WTC11 (cell line): ENCODE measurements at regions not wholly inside any gene's neighbourhood (a gene's known extent, or its start where the extent isn't known, plus 50 kb on each side); places are given as distances from the start of the nearest gene placed in this dataset.

ENCODE experiments used
- ATAC-seq: fragments of 200-7000 bp; cut with Tn5 transposase; 2 replicates; pipeline ENCODE4 v1.10.0; 2021; ENCODE audit warnings: mild to moderate bottlenecking, moderate library complexity
- CTCF ChIA-PET: fragments of 300-600 bp; sonication (Branson Sonifier 250); formaldehyde crosslinking; loops from one replicate; lab custom pipeline; 2021; ENCODE audit warnings: antibody characterized with exemption; lab: Charles Lee
- POLR2A ChIA-PET: fragments of 350-600 bp; sonication (Branson Sonifier 250); formaldehyde crosslinking; loops from one replicate; lab custom pipeline; 2021; ENCODE audit warnings: antibody characterized with exemption; lab: Charles Lee
- DNase-seq: peaks from one replicate; pipeline ENCODE4 v3.0.0; 2021; ENCODE audit warnings: low spot score
- H3K27ac Mint-ChIP-seq: 2 replicates; pipeline ENCODE4 v1.8.0; 2021; ENCODE audit warnings: mixed read lengths
- H3K27me3 Mint-ChIP-seq: 2 replicates; pipeline ENCODE4 v1.8.0; 2021; ENCODE audit warnings: low read depth, mild to moderate bottlenecking, moderate library complexity, mixed read lengths
- H3K36me3 Mint-ChIP-seq: 2 replicates; pipeline ENCODE4 v1.8.0; 2021; ENCODE audit warnings: mixed read lengths
- H3K4me1 Mint-ChIP-seq: 2 replicates; pipeline ENCODE4 v1.8.0; 2022; ENCODE audit warnings: mixed read lengths
- H3K4me3 Mint-ChIP-seq: 2 replicates; pipeline ENCODE4 v1.8.0; 2021; ENCODE audit warnings: mild to moderate bottlenecking, moderate library complexity, mixed read lengths
- H3K9me3 Mint-ChIP-seq: 2 replicates; pipeline ENCODE4 v1.8.0; 2021; ENCODE audit warnings: mixed read lengths
- CBFB ChIP-seq: sonication (generic); formaldehyde crosslinking; IDR thresholded peaks from 2 replicates; pipeline ENCODE4 v1.8.1; 2022; ENCODE audit warnings: mild to moderate bottlenecking, low read depth, missing genetic modification reagents
- ELF4 ChIP-seq: sonication (generic); formaldehyde crosslinking; IDR thresholded peaks from 2 replicates; pipeline ENCODE4 v1.8.1; 2022; ENCODE audit warnings: low read depth, mild to moderate bottlenecking, moderate library complexity, missing genetic modification reagents
- GTF2I ChIP-seq: fragments of 250-450 bp; sonication (Bioruptor Pico); conservative IDR thresholded peaks from 2 replicates; pipeline ENCODE4 v1.4.0; 2021; ENCODE audit warnings: mild to moderate bottlenecking
- IRF2 ChIP-seq: sonication (generic); formaldehyde crosslinking; IDR thresholded peaks from 2 replicates; pipeline ENCODE4 v1.8.0; 2022; ENCODE audit warnings: low read depth, missing genetic modification reagents, borderline replicate concordance
- MAX ChIP-seq: sonication (generic); formaldehyde crosslinking; IDR thresholded peaks from 2 replicates; pipeline ENCODE4 v1.8.0; 2022; ENCODE audit warnings: mild to moderate bottlenecking, missing genetic modification reagents
- MYBL2 ChIP-seq: sonication (generic); formaldehyde crosslinking; IDR thresholded peaks from 2 replicates; pipeline ENCODE4 v1.8.1; 2023; ENCODE audit warnings: mild to moderate bottlenecking, moderate library complexity, missing genetic modification reagents
- NFATC4 ChIP-seq: fragments of 250-450 bp; sonication (Bioruptor Pico); IDR thresholded peaks from 2 replicates; pipeline ENCODE4 v1.9.0; 2021; ENCODE audit warnings: mild to moderate bottlenecking
- NFE2L1 ChIP-seq: sonication (generic); formaldehyde crosslinking; IDR thresholded peaks from 2 replicates; pipeline ENCODE4 v1.8.1; 2023; ENCODE audit warnings: missing genetic modification reagents
- OVOL2 ChIP-seq: fragments of 250-450 bp; sonication (Bioruptor Pico); IDR thresholded peaks from 2 replicates; pipeline ENCODE4 v1.9.0; 2021; ENCODE audit warnings: mild to moderate bottlenecking, borderline replicate concordance
- SMAD3 ChIP-seq: sonication (generic); formaldehyde crosslinking; IDR thresholded peaks from 2 replicates; pipeline ENCODE4 v1.8.0; 2022; ENCODE audit warnings: missing genetic modification reagents, mild to moderate bottlenecking, borderline replicate concordance
- SMAD4 ChIP-seq: sonication (generic); formaldehyde crosslinking; IDR thresholded peaks from 2 replicates; pipeline ENCODE4 v1.8.0; 2022; ENCODE audit warnings: mild to moderate bottlenecking, missing genetic modification reagents
- TCF7 ChIP-seq: sonication (generic); formaldehyde crosslinking; IDR thresholded peaks from 2 replicates; pipeline ENCODE4 v1.8.0; 2022; ENCODE audit warnings: mild to moderate bottlenecking, low read depth, missing genetic modification reagents, moderate library complexity
- ZNF232 ChIP-seq: sonication (generic); formaldehyde crosslinking; IDR thresholded peaks from 2 replicates; pipeline ENCODE4 v1.8.0; 2022; ENCODE audit warnings: mild to moderate bottlenecking, missing genetic modification reagents
- ZNF396 ChIP-seq: fragments of 250-450 bp; sonication (Bioruptor Pico); IDR thresholded peaks from 2 replicates; pipeline ENCODE4 v1.8.0; 2021; ENCODE audit warnings: mild to moderate bottlenecking, moderate library complexity, borderline replicate concordance
- ZNF671 ChIP-seq: fragments of 250-450 bp; sonication (Bioruptor Pico); IDR thresholded peaks from 2 replicates; pipeline ENCODE4 v1.8.0; 2021; ENCODE audit warnings: mild to moderate bottlenecking
- TF ChIP-seq, protein P1 (sequence below): sonication (generic); formaldehyde crosslinking; IDR thresholded peaks from 2 replicates; pipeline ENCODE4 v1.8.0; 2023; ENCODE audit warnings: missing genetic modification reagents, mild to moderate bottlenecking, borderline replicate concordance
- TF ChIP-seq, protein P2 (sequence below): sonication (generic); formaldehyde crosslinking; IDR thresholded peaks from 2 replicates; pipeline ENCODE4 v1.8.0; 2023; ENCODE audit warnings: mild to moderate bottlenecking, missing genetic modification reagents
- TF ChIP-seq, protein P3 (sequence below): sonication (generic); formaldehyde crosslinking; IDR thresholded peaks from 2 replicates; pipeline ENCODE4 v1.8.1; 2022; ENCODE audit warnings: low read depth, mild to moderate bottlenecking, moderate library complexity, missing genetic modification reagents, borderline replicate concordance
- TF ChIP-seq, protein P4 (sequence below): fragments of 200-600 bp; IDR thresholded peaks from 2 replicates; pipeline ENCODE4 v1.8.0; 2022; ENCODE audit warnings: antibody characterized with exemption
- TF ChIP-seq, protein P5 (sequence below): fragments of 250-450 bp; sonication (Bioruptor Pico); IDR thresholded peaks from 2 replicates; pipeline ENCODE4 v1.8.0; 2021; ENCODE audit warnings: mild to moderate bottlenecking

DNA sequence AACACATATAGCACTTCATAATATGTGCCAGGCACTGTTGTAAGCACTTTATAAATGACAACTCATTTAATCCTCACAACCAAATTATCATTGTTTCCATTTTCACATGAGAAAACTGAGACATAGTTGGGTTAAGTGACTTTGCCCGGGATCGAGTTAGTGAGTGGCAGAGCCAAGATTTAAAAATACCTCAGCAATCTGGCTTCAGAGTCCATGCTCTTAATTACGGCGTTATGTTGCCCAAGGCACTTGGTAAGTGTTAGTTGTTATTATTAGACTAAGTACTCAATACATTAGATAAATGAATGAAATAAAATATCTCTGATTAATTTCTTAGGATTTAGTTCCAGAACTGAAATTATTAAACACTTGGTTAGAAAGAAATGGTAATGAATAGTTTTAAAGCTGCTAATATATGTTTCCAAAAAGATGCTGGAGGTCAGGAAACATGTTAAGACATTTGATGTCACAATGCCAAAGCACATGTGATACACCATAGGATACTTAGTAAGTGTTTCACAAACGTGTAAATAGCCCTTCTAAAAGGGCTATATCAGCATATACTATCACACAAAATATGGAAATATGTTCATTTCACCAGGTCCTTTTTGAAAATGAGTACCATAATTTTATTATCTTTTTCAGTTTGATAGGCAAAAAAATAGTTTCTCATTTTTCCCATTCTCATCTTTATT is 301.9 kb downstream of the GPAT3 start:
- no peak for ATAC-seq
- no peak overlapping the region for H3K4me3 Mint-ChIP-seq
- TF ChIP-seq NFATC4 = no peak
- TF ChIP-seq IRF2 (CRISPR knock-in tag) = no peak
- no peak for TF ChIP-seq GTF2I
- TF ChIP-seq MAX (CRISPR knock-in tag) = no peak
- TF ChIP-seq ZNF671 = no peak
- no peak for TF ChIP-seq SMAD3 (CRISPR knock-in tag)
- TF ChIP-seq, protein P1, sequence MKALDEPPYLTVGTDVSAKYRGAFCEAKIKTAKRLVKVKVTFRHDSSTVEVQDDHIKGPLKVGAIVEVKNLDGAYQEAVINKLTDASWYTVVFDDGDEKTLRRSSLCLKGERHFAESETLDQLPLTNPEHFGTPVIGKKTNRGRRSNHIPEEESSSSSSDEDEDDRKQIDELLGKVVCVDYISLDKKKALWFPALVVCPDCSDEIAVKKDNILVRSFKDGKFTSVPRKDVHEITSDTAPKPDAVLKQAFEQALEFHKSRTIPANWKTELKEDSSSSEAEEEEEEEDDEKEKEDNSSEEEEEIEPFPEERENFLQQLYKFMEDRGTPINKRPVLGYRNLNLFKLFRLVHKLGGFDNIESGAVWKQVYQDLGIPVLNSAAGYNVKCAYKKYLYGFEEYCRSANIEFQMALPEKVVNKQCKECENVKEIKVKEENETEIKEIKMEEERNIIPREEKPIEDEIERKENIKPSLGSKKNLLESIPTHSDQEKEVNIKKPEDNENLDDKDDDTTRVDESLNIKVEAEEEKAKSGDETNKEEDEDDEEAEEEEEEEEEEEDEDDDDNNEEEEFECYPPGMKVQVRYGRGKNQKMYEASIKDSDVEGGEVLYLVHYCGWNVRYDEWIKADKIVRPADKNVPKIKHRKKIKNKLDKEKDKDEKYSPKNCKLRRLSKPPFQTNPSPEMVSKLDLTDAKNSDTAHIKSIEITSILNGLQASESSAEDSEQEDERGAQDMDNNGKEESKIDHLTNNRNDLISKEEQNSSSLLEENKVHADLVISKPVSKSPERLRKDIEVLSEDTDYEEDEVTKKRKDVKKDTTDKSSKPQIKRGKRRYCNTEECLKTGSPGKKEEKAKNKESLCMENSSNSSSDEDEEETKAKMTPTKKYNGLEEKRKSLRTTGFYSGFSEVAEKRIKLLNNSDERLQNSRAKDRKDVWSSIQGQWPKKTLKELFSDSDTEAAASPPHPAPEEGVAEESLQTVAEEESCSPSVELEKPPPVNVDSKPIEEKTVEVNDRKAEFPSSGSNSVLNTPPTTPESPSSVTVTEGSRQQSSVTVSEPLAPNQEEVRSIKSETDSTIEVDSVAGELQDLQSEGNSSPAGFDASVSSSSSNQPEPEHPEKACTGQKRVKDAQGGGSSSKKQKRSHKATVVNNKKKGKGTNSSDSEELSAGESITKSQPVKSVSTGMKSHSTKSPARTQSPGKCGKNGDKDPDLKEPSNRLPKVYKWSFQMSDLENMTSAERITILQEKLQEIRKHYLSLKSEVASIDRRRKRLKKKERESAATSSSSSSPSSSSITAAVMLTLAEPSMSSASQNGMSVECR (CRISPR knock-in tag) = no peak
- TF ChIP-seq, protein P2, sequence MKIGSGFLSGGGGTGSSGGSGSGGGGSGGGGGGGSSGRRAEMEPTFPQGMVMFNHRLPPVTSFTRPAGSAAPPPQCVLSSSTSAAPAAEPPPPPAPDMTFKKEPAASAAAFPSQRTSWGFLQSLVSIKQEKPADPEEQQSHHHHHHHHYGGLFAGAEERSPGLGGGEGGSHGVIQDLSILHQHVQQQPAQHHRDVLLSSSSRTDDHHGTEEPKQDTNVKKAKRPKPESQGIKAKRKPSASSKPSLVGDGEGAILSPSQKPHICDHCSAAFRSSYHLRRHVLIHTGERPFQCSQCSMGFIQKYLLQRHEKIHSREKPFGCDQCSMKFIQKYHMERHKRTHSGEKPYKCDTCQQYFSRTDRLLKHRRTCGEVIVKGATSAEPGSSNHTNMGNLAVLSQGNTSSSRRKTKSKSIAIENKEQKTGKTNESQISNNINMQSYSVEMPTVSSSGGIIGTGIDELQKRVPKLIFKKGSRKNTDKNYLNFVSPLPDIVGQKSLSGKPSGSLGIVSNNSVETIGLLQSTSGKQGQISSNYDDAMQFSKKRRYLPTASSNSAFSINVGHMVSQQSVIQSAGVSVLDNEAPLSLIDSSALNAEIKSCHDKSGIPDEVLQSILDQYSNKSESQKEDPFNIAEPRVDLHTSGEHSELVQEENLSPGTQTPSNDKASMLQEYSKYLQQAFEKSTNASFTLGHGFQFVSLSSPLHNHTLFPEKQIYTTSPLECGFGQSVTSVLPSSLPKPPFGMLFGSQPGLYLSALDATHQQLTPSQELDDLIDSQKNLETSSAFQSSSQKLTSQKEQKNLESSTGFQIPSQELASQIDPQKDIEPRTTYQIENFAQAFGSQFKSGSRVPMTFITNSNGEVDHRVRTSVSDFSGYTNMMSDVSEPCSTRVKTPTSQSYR = no peak
- no peak for TF ChIP-seq SMAD4 (CRISPR knock-in tag)
- no peak for TF ChIP-seq TCF7 (CRISPR knock-in tag)
- no peak for TF ChIP-seq NFE2L1
- TF ChIP-seq, protein P3, sequence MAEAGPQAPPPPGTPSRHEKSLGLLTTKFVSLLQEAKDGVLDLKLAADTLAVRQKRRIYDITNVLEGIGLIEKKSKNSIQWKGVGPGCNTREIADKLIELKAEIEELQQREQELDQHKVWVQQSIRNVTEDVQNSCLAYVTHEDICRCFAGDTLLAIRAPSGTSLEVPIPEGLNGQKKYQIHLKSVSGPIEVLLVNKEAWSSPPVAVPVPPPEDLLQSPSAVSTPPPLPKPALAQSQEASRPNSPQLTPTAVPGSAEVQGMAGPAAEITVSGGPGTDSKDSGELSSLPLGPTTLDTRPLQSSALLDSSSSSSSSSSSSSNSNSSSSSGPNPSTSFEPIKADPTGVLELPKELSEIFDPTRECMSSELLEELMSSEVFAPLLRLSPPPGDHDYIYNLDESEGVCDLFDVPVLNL (CRISPR knock-in tag) = no peak
- TF ChIP-seq, protein P4, sequence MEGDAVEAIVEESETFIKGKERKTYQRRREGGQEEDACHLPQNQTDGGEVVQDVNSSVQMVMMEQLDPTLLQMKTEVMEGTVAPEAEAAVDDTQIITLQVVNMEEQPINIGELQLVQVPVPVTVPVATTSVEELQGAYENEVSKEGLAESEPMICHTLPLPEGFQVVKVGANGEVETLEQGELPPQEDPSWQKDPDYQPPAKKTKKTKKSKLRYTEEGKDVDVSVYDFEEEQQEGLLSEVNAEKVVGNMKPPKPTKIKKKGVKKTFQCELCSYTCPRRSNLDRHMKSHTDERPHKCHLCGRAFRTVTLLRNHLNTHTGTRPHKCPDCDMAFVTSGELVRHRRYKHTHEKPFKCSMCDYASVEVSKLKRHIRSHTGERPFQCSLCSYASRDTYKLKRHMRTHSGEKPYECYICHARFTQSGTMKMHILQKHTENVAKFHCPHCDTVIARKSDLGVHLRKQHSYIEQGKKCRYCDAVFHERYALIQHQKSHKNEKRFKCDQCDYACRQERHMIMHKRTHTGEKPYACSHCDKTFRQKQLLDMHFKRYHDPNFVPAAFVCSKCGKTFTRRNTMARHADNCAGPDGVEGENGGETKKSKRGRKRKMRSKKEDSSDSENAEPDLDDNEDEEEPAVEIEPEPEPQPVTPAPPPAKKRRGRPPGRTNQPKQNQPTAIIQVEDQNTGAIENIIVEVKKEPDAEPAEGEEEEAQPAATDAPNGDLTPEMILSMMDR = no peak
- no peak for TF ChIP-seq ZNF232 (CRISPR knock-in tag)
- TF ChIP-seq, all 79 proteins: peak for 0
- CTCF ChIA-PET = no interaction called here
- no peaks in the 10 kb centered on the region for H3K27me3 Mint-ChIP-seq
- H3K9me3 Mint-ChIP-seq = no peaks in the 10 kb centered on the region
- H3K27ac Mint-ChIP-seq = no peak overlapping the region
- DNase-seq = no peak
- POLR2A ChIA-PET = no interaction called here
- H3K36me3 Mint-ChIP-seq = no peaks in the 10 kb centered on the region
- H3K4me1 Mint-ChIP-seq = no peaks in the 10 kb centered on the region

DNA sequence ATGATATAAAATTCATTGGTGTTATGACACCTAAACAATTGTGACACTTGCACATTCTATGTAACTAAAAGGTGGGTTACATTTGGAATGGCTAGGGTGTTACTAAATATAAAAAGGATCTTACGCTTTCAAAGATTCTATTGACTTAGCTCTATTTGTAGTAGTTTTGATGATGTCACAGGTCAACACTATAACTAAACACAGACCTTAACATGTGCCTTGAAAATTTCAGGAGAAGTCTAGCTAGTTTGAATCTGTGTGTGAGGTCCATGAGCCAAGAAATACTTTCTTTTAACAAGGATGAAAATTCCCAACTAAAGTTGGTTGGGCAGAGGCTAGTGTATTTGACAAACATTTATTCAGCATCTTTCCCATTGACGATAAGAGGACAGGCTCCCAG is 298.0 kb downstream of the GPAT3 start:
- no peaks in the 10 kb centered on the region for H3K9me3 Mint-ChIP-seq
- no peak overlapping the region for H3K4me3 Mint-ChIP-seq
- POLR2A ChIA-PET = no interaction called here
- no peak for ATAC-seq
- no peak for DNase-seq
- H3K27me3 Mint-ChIP-seq = no peaks in the 10 kb centered on the region
- CTCF ChIA-PET = no interaction called here
- H3K4me1 Mint-ChIP-seq = no peaks in the 10 kb centered on the region
- H3K27ac Mint-ChIP-seq = no peak overlapping the region
- H3K36me3 Mint-ChIP-seq = no peaks in the 10 kb centered on the region
- TF ChIP-seq CBFB (no peak), MYBL2 (CRISPR knock-in tag) (no peak), OVOL2 (CRISPR knock-in tag) (no peak), ELF4 (CRISPR knock-in tag) (no peak), ZNF396 (no peak)
- TF ChIP-seq, protein P5, sequence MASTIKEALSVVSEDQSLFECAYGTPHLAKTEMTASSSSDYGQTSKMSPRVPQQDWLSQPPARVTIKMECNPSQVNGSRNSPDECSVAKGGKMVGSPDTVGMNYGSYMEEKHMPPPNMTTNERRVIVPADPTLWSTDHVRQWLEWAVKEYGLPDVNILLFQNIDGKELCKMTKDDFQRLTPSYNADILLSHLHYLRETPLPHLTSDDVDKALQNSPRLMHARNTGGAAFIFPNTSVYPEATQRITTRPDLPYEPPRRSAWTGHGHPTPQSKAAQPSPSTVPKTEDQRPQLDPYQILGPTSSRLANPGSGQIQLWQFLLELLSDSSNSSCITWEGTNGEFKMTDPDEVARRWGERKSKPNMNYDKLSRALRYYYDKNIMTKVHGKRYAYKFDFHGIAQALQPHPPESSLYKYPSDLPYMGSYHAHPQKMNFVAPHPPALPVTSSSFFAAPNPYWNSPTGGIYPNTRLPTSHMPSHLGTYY (CRISPR knock-in tag) = no peak
- TF ChIP-seq, protein P3 (CRISPR knock-in tag) = no peak
